IMR-90 (cell line): ENCODE measurements at regions not wholly inside any gene's neighbourhood (a gene's known extent, or its start where the extent isn't known, plus 50 kb on each side); places are given as distances from the start of the nearest gene placed in this dataset.

Experiments
- ATAC-seq: fragments of 200-7000 bp; cut with Tn5 transposase; 2 replicates; pipeline ENCODE4 v1.9.1; 2020; ENCODE audit warnings: low read depth, mild to moderate bottlenecking, moderate library complexity
- BruUV-seq: library from RNA; stranded (reverse); fragments of 400-500 nt; replicated peaks from 2 replicates; lab custom pipeline; 2021; lab: Mats Ljungman, UMichigan
- CTCF ChIA-PET: fragments of 300-600 bp; formaldehyde crosslinking; extraction: SDS; loops from one replicate; lab custom pipeline; 2021; ENCODE audit warnings: antibody characterized with exemption; lab: Yijun Ruan, JAX
- POLR2A ChIA-PET: fragments of 300-600 bp; sonication (Branson Sonifier 250); formaldehyde crosslinking; loops from one replicate; lab custom pipeline; 2022; ENCODE audit warnings: antibody characterized with exemption; ENCODE audit not compliant: unreplicated experiment; lab: Charles Lee
- DNase-seq: peaks from one replicate; pipeline ENCODE4 v3.0.0; 2013
- H2AFZ ChIP-seq: replicated peaks from 2 replicates; pipeline ENCODE3; 2013; ENCODE audit warnings: low read length, mild to moderate bottlenecking; ENCODE audit not compliant: poor library complexity
- H2AK5ac ChIP-seq: 2 replicates; pipeline ENCODE4 v1.6.1; 2013; ENCODE audit warnings: low read depth, low read length, inconsistent platforms
- H2AK9ac ChIP-seq: replicated peaks from 2 replicates; pipeline ENCODE3; 2013; ENCODE audit warnings: mild to moderate bottlenecking, low read depth, low read length, moderate library complexity; ENCODE audit not compliant: poor library complexity
- H2BK120ac ChIP-seq: 2 replicates; pipeline ENCODE4 v1.6.1; 2013; ENCODE audit warnings: low read depth, low read length, inconsistent platforms
- H2BK15ac ChIP-seq: 3 replicates; pipeline ENCODE4 v1.6.1; 2013; ENCODE audit warnings: low read depth, low read length, inconsistent platforms
- H2BK20ac ChIP-seq: 2 replicates; pipeline ENCODE4 v1.6.1; 2013; ENCODE audit warnings: low read depth, mild to moderate bottlenecking, inconsistent platforms, low read length, moderate library complexity
- H2BK5ac ChIP-seq: 2 replicates; pipeline ENCODE4 v1.6.1; 2013; ENCODE audit warnings: mild to moderate bottlenecking, low read depth, low read length, inconsistent platforms; ENCODE audit not compliant: poor library complexity, severe bottlenecking
- H3K14ac ChIP-seq: replicated peaks from 2 replicates; pipeline ENCODE4 v1.6.1; 2013; ENCODE audit warnings: low read depth, low read length, inconsistent platforms
- H3K18ac ChIP-seq: 2 replicates; pipeline ENCODE4 v1.6.1; 2013; ENCODE audit warnings: low read depth, low read length, control low read depth
- H3K23ac ChIP-seq: 2 replicates; pipeline ENCODE4 v1.6.1; 2013; ENCODE audit warnings: low read depth, low read length, inconsistent platforms
- H3K27ac ChIP-seq: 2 replicates; pipeline ENCODE4 v1.5.1; 2013; ENCODE audit warnings: mild to moderate bottlenecking, control low read depth, low read length; ENCODE audit not compliant: insufficient read depth
- H3K27me3 ChIP-seq: 2 replicates; pipeline ENCODE4 v1.6.1; 2013; ENCODE audit warnings: low read length; ENCODE audit not compliant: control insufficient read depth, insufficient read depth
- H3K36me3 ChIP-seq: 2 replicates; pipeline ENCODE4 v1.6.1; 2013; ENCODE audit warnings: low read length, mixed read lengths; ENCODE audit not compliant: control insufficient read depth, insufficient read depth
- H3K4ac ChIP-seq: 2 replicates; pipeline ENCODE4 v1.6.1; 2013; ENCODE audit warnings: low read depth, low read length, inconsistent platforms
- H3K4me1 ChIP-seq: 2 replicates; pipeline ENCODE4 v1.6.1; 2013; ENCODE audit warnings: low read length, mixed read lengths; ENCODE audit not compliant: control insufficient read depth, insufficient read depth
- H3K4me2 ChIP-seq: 2 replicates; pipeline ENCODE4 v1.6.1; 2013; ENCODE audit warnings: low read depth, mild to moderate bottlenecking, control low read depth, low read length, moderate library complexity
- H3K4me3 ChIP-seq: 2 replicates; pipeline ENCODE4 v1.5.1; 2013; ENCODE audit warnings: low read depth, mild to moderate bottlenecking, control low read depth, low read length, moderate library complexity; ENCODE audit not compliant: insufficient read depth
- H3K56ac ChIP-seq: 2 replicates; pipeline ENCODE4 v1.6.1; 2013; ENCODE audit warnings: low read length, inconsistent platforms; ENCODE audit not compliant: insufficient read depth; ENCODE audit errors: extremely low read depth
- H3K79me1 ChIP-seq, 2 experiments: 2 replicates each; pipeline ENCODE4 v1.6.1; 2013; ENCODE audit warnings: low read length in 2 of 2, inconsistent platforms in 1 of 2, low read depth in 1 of 2
- H3K9ac ChIP-seq: 2 replicates; pipeline ENCODE4 v1.6.1; 2013; ENCODE audit warnings: low read depth, low read length, control low read depth
- H3K9me1 ChIP-seq: 2 replicates; pipeline ENCODE4 v1.6.1; 2013; ENCODE audit warnings: low read length, inconsistent platforms; ENCODE audit not compliant: insufficient read depth
- H3K9me3 ChIP-seq: 2 replicates; pipeline ENCODE4 v1.6.1; 2013; ENCODE audit warnings: low read length; ENCODE audit not compliant: control insufficient read depth, insufficient read depth
- H4K20me1 ChIP-seq: 2 replicates; pipeline ENCODE4 v1.6.1; 2013; ENCODE audit warnings: low read length, inconsistent platforms; ENCODE audit not compliant: insufficient read depth
- H4K5ac ChIP-seq: 2 replicates; pipeline ENCODE4 v1.6.1; 2013; ENCODE audit warnings: mild to moderate bottlenecking, low read depth, low read length, control low read depth
- H4K8ac ChIP-seq, 2 experiments: 2 replicates each; pipeline ENCODE4 v1.6.1; 2013; ENCODE audit warnings: low read depth in 2 of 2, low read length in 2 of 2, control low read depth in 1 of 2, inconsistent platforms in 1 of 2
- H4K91ac ChIP-seq: 2 replicates; pipeline ENCODE4 v1.6.1; 2013; ENCODE audit warnings: low read depth, low read length, inconsistent platforms; ENCODE audit not compliant: insufficient read depth
- CEBPB ChIP-seq: IDR thresholded peaks from 2 replicates; pipeline ENCODE4 v1.6.1; 2012; ENCODE audit warnings: low read depth, low read length, improper control_type of control experiment
- RFX5 ChIP-seq: IDR thresholded peaks from 2 replicates; pipeline ENCODE4 v1.8.0; 2012; ENCODE audit warnings: low read depth, mild to moderate bottlenecking, low read length, moderate library complexity
- WGBS, 2 experiments: methylation state at CpG; one replicate each; pipeline versions ENCODE4 v1.1.5 to v1.1.7; 2013; ENCODE audit warnings: missing lambda C conversion rate in 2 of 2; ENCODE audit not compliant: insufficient read length in 1 of 2; ENCODE audit errors: extremely low coverage in 2 of 2; 5-methylcytosine and 5-hydroxymethylcytosine counted together
- dilution Hi-C: fragments of 300-500 bp; cut with HindIII; formaldehyde crosslinking; loops from one replicate; pipeline ENCODE4 v1.14.3; 2018; ENCODE audit warnings: low sequenced_read_pairs; ENCODE audit not compliant: unreplicated experiment
- in situ Hi-C: fragments of 300-500 bp; cut with MboI; formaldehyde crosslinking; loops from 3 replicates; pipeline ENCODE4 v1.14.3; 2019; ENCODE audit warnings: low sequenced_read_pairs, inconsistent platforms, mixed read lengths
- intact Hi-C: fragments of 100-400 bp; cut with micrococcal nuclease; formaldehyde crosslinking; loops from 2 replicates; pipeline ENCODE4 v1.10.0; 2022
- TF ChIP-seq, protein P1 (sequence below): conservative IDR thresholded peaks from 2 replicates; pipeline ENCODE4 v1.5.1; 2012; ENCODE audit warnings: mild to moderate bottlenecking, low read depth, low read length, improper control_type of control experiment

DNA sequence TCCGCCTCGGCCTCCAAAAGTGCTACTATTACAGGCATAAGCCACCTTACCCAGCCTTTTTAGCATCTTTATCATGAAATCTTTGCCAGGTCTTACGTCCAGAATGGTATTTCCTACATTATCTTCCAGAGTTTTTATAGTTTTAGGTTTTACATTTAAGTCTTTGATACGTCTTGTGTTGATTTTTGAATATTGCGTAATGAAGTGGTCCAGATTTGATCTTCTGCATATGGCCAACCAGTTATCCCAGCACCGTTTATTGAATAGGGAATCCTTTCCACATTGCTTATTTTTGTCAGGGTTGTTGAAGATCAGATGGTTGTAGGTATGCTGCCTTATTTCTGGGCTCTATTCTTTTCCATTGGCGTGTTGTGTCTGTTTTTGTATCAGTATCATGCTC is 349.6 kb downstream of the KCTD8 start:
- POLR2A ChIA-PET = no interaction called here
- ATAC-seq = no peak
- in situ Hi-C loops = no loop called here

More for the DNA sequence above, 349.6 kb downstream of the KCTD8 start:
- no peak overlapping the region for H3K4me3 ChIP-seq
- no peak overlapping the region for H2BK5ac ChIP-seq
- H4K5ac ChIP-seq = no peak overlapping the region
- no peak for DNase-seq
- no peak overlapping the region for H3K9ac ChIP-seq
- dilution Hi-C loops = no loop called here
- no TSS peak for BruUV-seq
- no peak overlapping the region for H3K23ac ChIP-seq
- CTCF ChIA-PET = no interaction called here
- no peaks in the 10 kb centered on the region for H3K4me1 ChIP-seq
- H4K8ac ChIP-seq = no peak overlapping the region
- H2AFZ ChIP-seq = no peak overlapping the region
- H4K91ac ChIP-seq = no peak overlapping the region
- H3K14ac ChIP-seq = no peak overlapping the region
- no peak overlapping the region for H2AK9ac ChIP-seq
- no peak overlapping the region for H2BK120ac ChIP-seq
- no peaks in the 10 kb centered on the region for H3K36me3 ChIP-seq
- no peaks in the 10 kb centered on the region for H3K27me3 ChIP-seq
- no peak overlapping the region for H3K27ac ChIP-seq
- H3K79me1 ChIP-seq = no peaks in the 10 kb centered on the region
- no peak overlapping the region for H2BK15ac ChIP-seq
- no peaks in the 10 kb centered on the region for H3K9me1 ChIP-seq
- no peak overlapping the region for H2BK20ac ChIP-seq
- H3K4me2 ChIP-seq = no peak overlapping the region
- H3K56ac ChIP-seq = no peak overlapping the region
- intact Hi-C loops = no loop called here
- H3K18ac ChIP-seq = no peak overlapping the region
- no peak overlapping the region for H2AK5ac ChIP-seq
- TF ChIP-seq, protein P1, sequence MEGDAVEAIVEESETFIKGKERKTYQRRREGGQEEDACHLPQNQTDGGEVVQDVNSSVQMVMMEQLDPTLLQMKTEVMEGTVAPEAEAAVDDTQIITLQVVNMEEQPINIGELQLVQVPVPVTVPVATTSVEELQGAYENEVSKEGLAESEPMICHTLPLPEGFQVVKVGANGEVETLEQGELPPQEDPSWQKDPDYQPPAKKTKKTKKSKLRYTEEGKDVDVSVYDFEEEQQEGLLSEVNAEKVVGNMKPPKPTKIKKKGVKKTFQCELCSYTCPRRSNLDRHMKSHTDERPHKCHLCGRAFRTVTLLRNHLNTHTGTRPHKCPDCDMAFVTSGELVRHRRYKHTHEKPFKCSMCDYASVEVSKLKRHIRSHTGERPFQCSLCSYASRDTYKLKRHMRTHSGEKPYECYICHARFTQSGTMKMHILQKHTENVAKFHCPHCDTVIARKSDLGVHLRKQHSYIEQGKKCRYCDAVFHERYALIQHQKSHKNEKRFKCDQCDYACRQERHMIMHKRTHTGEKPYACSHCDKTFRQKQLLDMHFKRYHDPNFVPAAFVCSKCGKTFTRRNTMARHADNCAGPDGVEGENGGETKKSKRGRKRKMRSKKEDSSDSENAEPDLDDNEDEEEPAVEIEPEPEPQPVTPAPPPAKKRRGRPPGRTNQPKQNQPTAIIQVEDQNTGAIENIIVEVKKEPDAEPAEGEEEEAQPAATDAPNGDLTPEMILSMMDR = no peak
- TF ChIP-seq RFX5 (no peak), CEBPB (peak; percentile 73)
- peaks cover 2% of the 10 kb centered on the region for H3K9me3 ChIP-seq
- no peaks in the 10 kb centered on the region for H4K20me1 ChIP-seq
- no peak overlapping the region for H3K4ac ChIP-seq
- no CpG with 5 or more reads among the region's 7 CpGs for WGBS, 2 experiments
